Colonic mucosa (tissue), 4 donors: ENCODE measurements at regions not wholly inside any gene's neighbourhood (a gene's known extent, or its start where the extent isn't known, plus 50 kb on each side); places are given as distances from the start of the nearest gene placed in this dataset.

Experiments used
- DNase-seq: peaks from one replicate; pipeline ENCODE4 v3.0.0-alpha.2; 2020
- H3K27ac ChIP-seq: fragments of 200-600 bp; one replicate; pipeline ENCODE4 v1.8.0; 2021
- H3K27me3 ChIP-seq: fragments of 200-600 bp; one replicate; pipeline ENCODE4 v1.8.0; 2021
- H3K36me3 ChIP-seq: fragments of 200-600 bp; one replicate; pipeline ENCODE4 v1.8.0; 2021
- H3K4me1 ChIP-seq: fragments of 200-600 bp; one replicate; pipeline ENCODE4 v1.8.0; 2021; ENCODE audit warnings: mild to moderate bottlenecking
- H3K4me3 ChIP-seq: fragments of 200-600 bp; one replicate; pipeline ENCODE4 v1.8.0; 2021
- H3K9ac ChIP-seq, 2 donors: one replicate each; pipeline ENCODE4 v1.7.0; 2013; ENCODE audit warnings: control low read depth in 2 of 2, low read depth in 2 of 2, low read length in 2 of 2
- H3K9me3 ChIP-seq: fragments of 200-600 bp; one replicate; pipeline ENCODE4 v1.8.0; 2021
- CTCF ChIP-seq: fragments of 200-600 bp; IDR thresholded peaks from one replicate; pipeline ENCODE4 v1.8.0; 2022; ENCODE audit warnings: antibody characterized with exemption, mild to moderate bottlenecking
- intact Hi-C: fragments of 100-400 bp; cut with DNase I; formaldehyde crosslinking; loops from one replicate; pipeline ENCODE4 v1.14.1; 2022
- donor health status: healthy.
- donor health status: DM: no; HTN: no; CAD: no.
- donor health status: DM: no; HTN: no; CAD: no.

GRCh38 chr12:58728397-58728796 lies 191.9 kb downstream of the LRIG3 start:
- H3K4me3 ChIP-seq = no peak overlapping the region
- no peak for DNase-seq
- intact Hi-C loops = no loop called here
- no peaks in the 10 kb centered on the region for H3K4me1 ChIP-seq
- no peak overlapping the region for H3K27ac ChIP-seq
- H3K9me3 ChIP-seq = no peaks in the 10 kb centered on the region
- no peaks in the 10 kb centered on the region for H3K27me3 ChIP-seq
- no peak for TF ChIP-seq CTCF
- no peak overlapping the region for H3K9ac ChIP-seq
- no peaks in the 10 kb centered on the region for H3K36me3 ChIP-seq

- H3K27me3 ChIP-seq = no peaks in the 10 kb centered on the region
- H3K27ac ChIP-seq = no peak overlapping the region
- H3K4me3 ChIP-seq = no peak overlapping the region
- no peak for DNase-seq
- H3K9ac ChIP-seq = no peak overlapping the region
- no peaks in the 10 kb centered on the region for H3K36me3 ChIP-seq
- intact Hi-C loops = no loop called here
- no peaks in the 10 kb centered on the region for H3K9me3 ChIP-seq
- H3K4me1 ChIP-seq = no peaks in the 10 kb centered on the region
- no peak for TF ChIP-seq CTCF
Observed at GRCh38 chr12:58731096-58731495, 189.2 kb downstream of the LRIG3 start.

GRCh38 chr12:58732894-58733293 lies 187.4 kb downstream of the LRIG3 start:
- Histone ChIP-seq H3K9me3 (no peaks in the 10 kb centered on the region), H3K27ac (no peak overlapping the region), H3K4me3 (no peak overlapping the region), H3K9ac (no peak overlapping the region), H3K36me3 (no peaks in the 10 kb centered on the region), H3K27me3 (no peaks in the 10 kb centered on the region), H3K4me1 (no peaks in the 10 kb centered on the region)
- no peak for TF ChIP-seq CTCF
- no peak for DNase-seq
- intact Hi-C loops = no loop called here

- no peaks in the 10 kb centered on the region for H3K27me3 ChIP-seq
- TF ChIP-seq CTCF = no peak
- H3K9ac ChIP-seq = no peak overlapping the region
- no peak overlapping the region for H3K4me3 ChIP-seq
- H3K4me1 ChIP-seq = no peaks in the 10 kb centered on the region
- intact Hi-C loops = no loop called here
- H3K9me3 ChIP-seq = no peaks in the 10 kb centered on the region
- DNase-seq = no peak
- no peaks in the 10 kb centered on the region for H3K36me3 ChIP-seq
- no peak overlapping the region for H3K27ac ChIP-seq
Observed at GRCh38 chr12:58741226-58741625, 179.1 kb downstream of the LRIG3 start.

- Histone ChIP-seq H3K36me3 (no peaks in the 10 kb centered on the region), H3K4me3 (no peak overlapping the region), H3K27ac (no peak overlapping the region), H3K9me3 (no peaks in the 10 kb centered on the region), H3K4me1 (no peaks in the 10 kb centered on the region), H3K9ac (no peak overlapping the region), H3K27me3 (no peaks in the 10 kb centered on the region)
- no peak for TF ChIP-seq CTCF
- intact Hi-C loops = no loop called here
- DNase-seq = no peak
Observed at GRCh38 chr12:58745348-58746125, 174.8 kb downstream of the LRIG3 start.
